DND-41 (cell line): ENCODE measurements at regions not wholly inside any gene's neighbourhood (a gene's known extent, or its start where the extent isn't known, plus 50 kb on each side); places are given as distances from the start of the nearest gene placed in this dataset.

ENCODE experiments used
- ATAC-seq: fragments of 200-7000 bp; cut with Tn5 transposase; 3 replicates; pipeline ENCODE4 v1.9.1; 2021; ENCODE audit warnings: low read depth; ENCODE audit not compliant: insufficient read depth
- DNase-seq: peaks from one replicate; pipeline ENCODE4 v3.0.0-alpha.2; 2020
- H2AFZ ChIP-seq: 2 replicates; pipeline ENCODE4 v1.6.0; 2012; ENCODE audit warnings: low read depth, low read length
- H3K27ac ChIP-seq: 2 replicates; pipeline ENCODE4 v1.5.1; 2012; ENCODE audit warnings: low read length, inconsistent platforms
- H3K27me3 ChIP-seq: fragments of 200-600 bp; sonication (generic); 2 replicates; pipeline ENCODE4 v1.6.0; 2012; ENCODE audit warnings: low read length, mild to moderate bottlenecking, inconsistent platforms; ENCODE audit not compliant: insufficient read depth, poor library complexity
- H3K36me3 ChIP-seq: 2 replicates; pipeline ENCODE4 v1.5.1; 2012; ENCODE audit warnings: low read length, inconsistent platforms; ENCODE audit not compliant: insufficient read depth
- H3K4me1 ChIP-seq: 2 replicates; pipeline ENCODE4 v1.5.1; 2012; ENCODE audit warnings: mild to moderate bottlenecking, low read length; ENCODE audit not compliant: insufficient read depth
- H3K4me2 ChIP-seq: 2 replicates; pipeline ENCODE4 v1.6.0; 2012; ENCODE audit warnings: mild to moderate bottlenecking, moderate library complexity, low read length, inconsistent platforms; ENCODE audit not compliant: insufficient read depth
- H3K4me3 ChIP-seq, 2 experiments: fragments of 200-600 bp in 1 of 2; shearing (Covaris generic) in 1 of 2; 2 replicates each; pipeline ENCODE4 v1.5.1; 2012 to 2016; ENCODE audit warnings: inconsistent platforms in 2 of 2, low read length in 2 of 2, mild to moderate bottlenecking in 2 of 2, low read depth in 1 of 2, moderate library complexity in 1 of 2
- H3K79me2 ChIP-seq: 2 replicates; pipeline ENCODE4 v1.6.0; 2012; ENCODE audit warnings: low read length, inconsistent platforms; ENCODE audit not compliant: insufficient read depth
- H3K9ac ChIP-seq: 2 replicates; pipeline ENCODE4 v1.6.0; 2012; ENCODE audit warnings: low read depth, mild to moderate bottlenecking, inconsistent platforms, low read length, moderate library complexity
- H3K9me3 ChIP-seq: 2 replicates; pipeline ENCODE4 v1.5.1; 2012; ENCODE audit warnings: low read length, moderate library complexity, mild to moderate bottlenecking, inconsistent platforms; ENCODE audit not compliant: insufficient read depth, severe bottlenecking
- H4K20me1 ChIP-seq: 2 replicates; pipeline ENCODE4 v1.6.0; 2012; ENCODE audit warnings: low read length; ENCODE audit not compliant: insufficient read depth
- CTCF ChIP-seq: IDR thresholded peaks from 2 replicates; pipeline ENCODE4 v1.5.1; 2012; ENCODE audit warnings: borderline replicate concordance, low read length, moderate library complexity, mild to moderate bottlenecking; ENCODE audit not compliant: poor library complexity, severe bottlenecking; ENCODE audit errors: extremely low read depth
- EZH2 ChIP-seq: IDR thresholded peaks from 3 replicates; pipeline ENCODE4 v1.6.1; 2012; ENCODE audit warnings: borderline replicate concordance, low read depth, mild to moderate bottlenecking, moderate library complexity, low read length, inconsistent platforms; ENCODE audit not compliant: severe bottlenecking

- Histone ChIP-seq H3K27me3 (no peaks in the 10 kb centered on the region), H3K79me2 (no peaks in the 10 kb centered on the region), H3K4me2 (no peak overlapping the region), H3K4me3 (no peak overlapping the region), H3K9ac (no peak overlapping the region), H3K27ac (no peak overlapping the region), H3K9me3 (no peaks in the 10 kb centered on the region), H2AFZ (no peak overlapping the region), H3K4me1 (no peaks in the 10 kb centered on the region), H3K36me3 (no peaks in the 10 kb centered on the region), H4K20me1 (no peaks in the 10 kb centered on the region)
- DNase-seq (no peak), ATAC-seq (no peak)
- no peak for TF ChIP-seq EZH2
- no peak for TF ChIP-seq CTCF
Observed at GRCh38 chr2:100670232-100670631, 107.4 kb downstream of the PDCL3 start.

GRCh38 chr2:100673115-100673514 is 110.3 kb downstream of the PDCL3 start:
- Histone ChIP-seq H3K36me3 (no peaks in the 10 kb centered on the region), H3K9me3 (no peaks in the 10 kb centered on the region), H3K79me2 (no peaks in the 10 kb centered on the region), H3K4me3 (no peak overlapping the region), H3K4me2 (no peak overlapping the region), H3K9ac (no peak overlapping the region), H3K27me3 (no peaks in the 10 kb centered on the region), H3K4me1 (no peaks in the 10 kb centered on the region), H2AFZ (no peak overlapping the region), H4K20me1 (no peaks in the 10 kb centered on the region), H3K27ac (no peak overlapping the region)
- DNase-seq = no peak
- no peak for ATAC-seq
- TF ChIP-seq CTCF = no peak
- TF ChIP-seq EZH2 = no peak

- no peak overlapping the region for H3K4me3 ChIP-seq
Observed at GRCh38 chr2:100673691-100674485, 111.1 kb downstream of the PDCL3 start.

More at GRCh38 chr2:100673691-100674485, 111.1 kb downstream of the PDCL3 start:
- Histone ChIP-seq H3K79me2 (no peaks in the 10 kb centered on the region), H2AFZ (no peak overlapping the region), H3K27me3 (no peaks in the 10 kb centered on the region), H3K4me2 (no peak overlapping the region), H3K27ac (no peak overlapping the region), H3K4me1 (no peaks in the 10 kb centered on the region), H3K9me3 (no peaks in the 10 kb centered on the region), H3K9ac (no peak overlapping the region), H3K36me3 (no peaks in the 10 kb centered on the region), H4K20me1 (no peaks in the 10 kb centered on the region)
- no peak for TF ChIP-seq EZH2
- no peak for TF ChIP-seq CTCF
- DNase-seq (no peak), ATAC-seq (no peak)
